HPDE6-E6E7 (cell line): ENCODE measurements at regions not wholly inside any gene's neighbourhood (a gene's known extent, or its start where the extent isn't known, plus 50 kb on each side); places are given as distances from the start of the nearest gene placed in this dataset.
"Not testable (repeated sequence)": the region's sequence is repeated elsewhere in the genome, so short reads cannot be mapped to it uniquely, and the experiment has no call there.

Experiments used
- DNase-seq: peaks from one replicate; pipeline ENCODE4 v3.0.0; 2011; ENCODE audit warnings: missing footprints; ENCODE audit errors: extremely low spot score

GRCh38 chr6:1445650-1446330 is 56.4 kb downstream of the FOXF2 start:
- DNase-seq = no peak

GRCh38 chr6:1449896-1450295 is 60.5 kb downstream of the FOXF2 start:
- no peak for DNase-seq

- no peak for DNase-seq
Observed at GRCh38 chr6:1453024-1453423, 63.6 kb downstream of the FOXF2 start.

- not testable (repeated sequence) for DNase-seq
Observed at GRCh38 chr6:1456816-1457215, 67.4 kb downstream of the FOXF2 start.

GRCh38 chr6:1461207-1461606 is 71.8 kb downstream of the FOXF2 start:
- DNase-seq = no peak

GRCh38 chr6:1461736-1462135 is 72.4 kb downstream of the FOXF2 start:
- no peak for DNase-seq

- no peak for DNase-seq
Observed at GRCh38 chr6:1463275-1463674, 73.9 kb downstream of the FOXF2 start.

- DNase-seq = no peak
Observed at GRCh38 chr6:1463751-1464426, 74.5 kb downstream of the FOXF2 start.

- no peak for DNase-seq
Observed at GRCh38 chr6:1464781-1465370, 75.5 kb downstream of the FOXF2 start.

- DNase-seq = no peak
Observed at GRCh38 chr6:1468126-1468525, 78.8 kb downstream of the FOXF2 start.

GRCh38 chr6:1470040-1470439 is 80.7 kb downstream of the FOXF2 start:
- DNase-seq = no peak

- no peak for DNase-seq
Observed at GRCh38 chr6:1472643-1473042, 83.3 kb downstream of the FOXF2 start.

GRCh38 chr6:1473166-1473565 is 83.8 kb downstream of the FOXF2 start:
- DNase-seq = no peak

- no peak for DNase-seq
Observed at GRCh38 chr6:1473598-1473997, 84.2 kb downstream of the FOXF2 start.

- no peak for DNase-seq
Observed at GRCh38 chr6:1474205-1474604, 84.8 kb downstream of the FOXF2 start.

GRCh38 chr6:1475174-1475573 is 85.8 kb downstream of the FOXF2 start:
- no peak for DNase-seq

- DNase-seq = no peak
Observed at GRCh38 chr6:1477432-1478090, 88.2 kb downstream of the FOXF2 start.

GRCh38 chr6:1478163-1478826 is 88.9 kb downstream of the FOXF2 start:
- not testable (repeated sequence) for DNase-seq

GRCh38 chr6:1479095-1479494 is 89.7 kb downstream of the FOXF2 start:
- no peak for DNase-seq

- DNase-seq = no peak
Observed at GRCh38 chr6:1479601-1480221, 90.3 kb downstream of the FOXF2 start.

- no peak for DNase-seq
Observed at GRCh38 chr6:1481286-1481685, 91.9 kb downstream of the FOXF2 start.
